ENCODE measurements at regions not wholly inside any gene's neighbourhood (a gene's known extent, or its start where the extent isn't known, plus 50 kb on each side); places are given as distances from the start of the nearest gene placed in this dataset.

DNA sequence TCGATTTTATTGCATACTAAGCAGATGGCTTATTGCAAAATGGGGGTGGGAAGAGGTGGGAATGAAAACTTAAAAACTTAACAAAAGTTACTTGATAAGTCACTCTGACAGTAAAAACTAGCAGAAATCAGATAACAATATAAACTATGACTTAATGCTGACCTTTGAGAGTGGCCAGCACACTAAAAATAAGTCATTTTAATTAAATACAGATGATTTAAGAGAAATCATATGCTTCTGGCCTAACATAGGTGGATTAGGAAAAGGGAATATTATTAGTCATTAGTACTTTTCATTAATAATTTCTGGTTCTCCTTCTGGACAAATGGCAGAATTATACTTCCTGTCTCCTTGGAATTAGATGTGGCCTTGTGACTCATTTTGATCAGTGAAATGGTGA is 756.7 kb downstream of the PCDH19 start:
- no peak overlapping the region for H3K18ac ChIP-seq (ENCODE audit: extremely low read depth, low read length)

More for the DNA sequence above, 756.7 kb downstream of the PCDH19 start:
- 100% methylated on average over 1 of the region's 1 CpG; no CpG with 5 or more reads in 1 of the 2 experiments for WGBS, 2 experiments (ENCODE audit: extremely low coverage in 1 of 2, insufficient coverage in 1 of 2, insufficient read length in 1 of 2, insufficient replicate concordance in 2 of 2, low coverage in 1 of 2, low lambda C conversion rate in 2 of 2, missing lambda C conversion rate in 1 of 2)
- Histone ChIP-seq H2BK15ac (ENCODE audit: low read length) (no peak overlapping the region), H4K5ac (ENCODE audit: insufficient read length, low read depth, low read length) (no peak overlapping the region), H4K91ac (replicated peaks; ENCODE audit: insufficient read length, low read length) (no peak overlapping the region), H2BK5ac (ENCODE audit: low read depth, low read length) (no peak overlapping the region), H4K20me1 (replicated peaks in 1 of 2; ENCODE audit: control insufficient read depth in 1 of 2, insufficient read depth in 2 of 2, low read length in 2 of 2) (no peaks in the 10 kb centered on the region), H3K4me1 (replicated peaks in 1 of 4; ENCODE audit: control insufficient read depth in 3 of 4, insufficient read depth in 4 of 4, low read length in 3 of 4) (no peaks in the 10 kb centered on the region), H3K4me3 (ENCODE audit: extremely low read depth in 1 of 4, insufficient read depth in 2 of 4, low read depth in 3 of 4, low read length in 4 of 4) (no peak overlapping the region), H3K36me3 (ENCODE audit: control insufficient read depth in 2 of 4, insufficient read depth in 4 of 4, low read length in 3 of 4) (no peaks in the 10 kb centered on the region), H3K4ac (replicated peaks; ENCODE audit: insufficient read length, low read depth, low read length) (no peak overlapping the region), H4K8ac (ENCODE audit: extremely low read depth, insufficient read depth, low read length) (no peak overlapping the region), H3K4me2 (ENCODE audit: insufficient read depth in 1 of 2, low read depth in 2 of 2, low read length in 2 of 2) (no peak overlapping the region), H2BK120ac (replicated peaks; ENCODE audit: low read depth, low read length) (no peak overlapping the region), H3K23me2 (ENCODE audit: low read depth, low read length) (no peaks in the 10 kb centered on the region), H3K23ac (ENCODE audit: insufficient read length) (no peak overlapping the region), H3K14ac (ENCODE audit: insufficient read length) (no peak overlapping the region), H2BK20ac (ENCODE audit: low read length) (no peak overlapping the region), H2AFZ (ENCODE audit: low read length) (no peak overlapping the region), H3K27me3 (replicated peaks in 1 of 4; ENCODE audit: control insufficient read depth in 3 of 4, extremely low read depth in 1 of 4, insufficient read depth in 3 of 4, low read length in 3 of 4) (no peaks in the 10 kb centered on the region), H2AK5ac (ENCODE audit: low read depth, low read length) (no peak overlapping the region), H3K56ac (replicated peaks; ENCODE audit: insufficient read length, low read depth, low read length) (no peak overlapping the region), H3K79me1 (ENCODE audit: low read depth, low read length) (no peaks in the 10 kb centered on the region), H3K9ac (replicated peaks in 1 of 4; ENCODE audit: extremely low read depth in 1 of 4, low read depth in 3 of 4, low read length in 3 of 4) (no peak overlapping the region), H2BK12ac (ENCODE audit: low read depth, low read length) (no peak overlapping the region), H3K9me3 (ENCODE audit: insufficient read depth in 2 of 2, low read depth in 1 of 2, low read length in 1 of 2) (no peaks in the 10 kb centered on the region), H3K27ac (ENCODE audit: low read depth, low read length) (no peak overlapping the region), H3K79me2 (ENCODE audit: control insufficient read depth in 1 of 2, insufficient read depth in 2 of 2, low read length in 2 of 2) (no peaks in the 10 kb centered on the region)
- DNase-seq (ENCODE audit: low read depth in 1 of 2, low spot score in 2 of 2) (no peak), FAIRE-seq (no peak)
- no peak for TF ChIP-seq EGR1 (IDR thresholded peaks at IDR 0.05; ENCODE audit: borderline replicate concordance, low read depth, low read length)
- no peak for TF ChIP-seq TAF1 (IDR thresholded peaks at IDR 0.05; ENCODE audit: low read depth, low read length)
- no peak for TF ChIP-seq BACH1 (IDR thresholded peaks at IDR 0.05; ENCODE audit: low read length)
- TF ChIP-seq SAP30 (IDR thresholded peaks at IDR 0.05; ENCODE audit: insufficient read depth, insufficient replicate concordance, low read length) = no peak
- TF ChIP-seq SIN3A (conservative IDR thresholded peaks at IDR 0.05 in 1 of 2, IDR thresholded peaks at IDR 0.05 in 1 of 2; ENCODE audit: low read depth in 1 of 2, low read length in 2 of 2) = no peak
- TF ChIP-seq KDM1A (IDR thresholded peaks at IDR 0.05; ENCODE audit: borderline replicate concordance, low read length) = no peak
- TF ChIP-seq SIX5 (IDR thresholded peaks at IDR 0.05; ENCODE audit: low read depth, low read length) = no peak
- no peak for TF ChIP-seq BRCA1 (IDR thresholded peaks at IDR 0.05; ENCODE audit: low read depth, low read length)
- TF ChIP-seq RNF2 (IDR thresholded peaks at IDR 0.05; ENCODE audit: borderline replicate concordance, low read depth, low read length, missing control alignments, poor library complexity, severe bottlenecking) = no peak
- no peak for TF ChIP-seq SIRT6 (IDR thresholded peaks at IDR 0.05; ENCODE audit: low read length)
- TF ChIP-seq EP300 (IDR thresholded peaks at IDR 0.05; ENCODE audit: borderline replicate concordance in 1 of 2, low read depth in 2 of 2, low read length in 2 of 2) = no peak
- no peak for TF ChIP-seq GABPA (IDR thresholded peaks at IDR 0.05; ENCODE audit: borderline replicate concordance, insufficient read depth, low read length)
- TF ChIP-seq CHD1 (IDR thresholded peaks at IDR 0.05; ENCODE audit: low read depth, low read length) = no peak
- TF ChIP-seq SP2 (IDR thresholded peaks at IDR 0.05; ENCODE audit: low read length) = no peak
- ChIA-PET CTCF (ENCODE audit: partially characterized antibody) (no interaction called here), POLR2A (ENCODE audit: partially characterized antibody) (no interaction called here)

All from H1 (cell line).